Stimulated activated naive CD8-positive, alpha-beta T cell treated with anti-CD3 and anti-CD28 coated beads, Interleukin-15, Interleukin-2, amounts not matched to agents 100 ng/mL and 50 ng/mL, for 24 hours (primary cell): ENCODE measurements at regions not wholly inside any gene's neighbourhood (a gene's known extent, or its start where the extent isn't known, plus 50 kb on each side); places are given as distances from the start of the nearest gene placed in this dataset.
"Not testable (repeated sequence)": the region's sequence is repeated elsewhere in the genome, so short reads cannot be mapped to it uniquely, and the experiment has no call there.

ENCODE experiments used
- H3K27ac Mint-ChIP-seq: one replicate; pipeline ENCODE4 v1.8.0; 2021; ENCODE audit warnings: mild to moderate bottlenecking, mixed read lengths
- H3K27me3 Mint-ChIP-seq: one replicate; pipeline ENCODE4 v1.8.0; 2021; ENCODE audit warnings: mixed read lengths
- H3K36me3 Mint-ChIP-seq: one replicate; pipeline ENCODE4 v1.8.0; 2021; ENCODE audit warnings: low read depth, mixed read lengths
- H3K4me1 Mint-ChIP-seq: one replicate; pipeline ENCODE4 v1.8.0; 2021; ENCODE audit warnings: low read depth, mixed read lengths
- H3K4me3 Mint-ChIP-seq: one replicate; pipeline ENCODE4 v1.8.0; 2021; ENCODE audit warnings: mild to moderate bottlenecking, mixed read lengths
- H3K9me3 Mint-ChIP-seq: one replicate; pipeline ENCODE4 v1.8.0; 2021; ENCODE audit warnings: mixed read lengths

- Mint-ChIP-seq H3K9me3 (no peaks in the 10 kb centered on the region), H3K4me1 (peaks cover 3% of the 10 kb centered on the region), H3K4me3 (no peak overlapping the region), H3K27me3 (no peaks in the 10 kb centered on the region), H3K36me3 (no peaks in the 10 kb centered on the region), H3K27ac (no peak overlapping the region)
These were observed 152.2 kb downstream of the SOX4 start for GRCh38 chr6:21745543-21746337.

GRCh38 chr6:21747441-21747840 is 153.9 kb downstream of the SOX4 start:
- no peaks in the 10 kb centered on the region for H3K27me3 Mint-ChIP-seq
- H3K4me3 Mint-ChIP-seq: no peak overlapping the region
- no peaks in the 10 kb centered on the region for H3K9me3 Mint-ChIP-seq
- H3K27ac Mint-ChIP-seq: no peak overlapping the region
- peaks cover 3% of the 10 kb centered on the region for H3K4me1 Mint-ChIP-seq
- no peaks in the 10 kb centered on the region for H3K36me3 Mint-ChIP-seq

- H3K4me3 Mint-ChIP-seq: no peak overlapping the region
- H3K36me3 Mint-ChIP-seq: no peaks in the 10 kb centered on the region
- H3K9me3 Mint-ChIP-seq: no peaks in the 10 kb centered on the region
- H3K27me3 Mint-ChIP-seq: no peaks in the 10 kb centered on the region
- H3K27ac Mint-ChIP-seq: no peak overlapping the region
- H3K4me1 Mint-ChIP-seq: peaks cover 3% of the 10 kb centered on the region
These were observed 154.9 kb downstream of the SOX4 start for GRCh38 chr6:21748343-21749056.

GRCh38 chr6:21749754-21750153 is 156.2 kb downstream of the SOX4 start:
- H3K4me1 Mint-ChIP-seq: peaks cover 3% of the 10 kb centered on the region
- H3K27ac Mint-ChIP-seq: no peak overlapping the region
- no peaks in the 10 kb centered on the region for H3K9me3 Mint-ChIP-seq
- H3K4me3 Mint-ChIP-seq: no peak overlapping the region
- no peaks in the 10 kb centered on the region for H3K36me3 Mint-ChIP-seq
- no peaks in the 10 kb centered on the region for H3K27me3 Mint-ChIP-seq

- peaks cover 4% of the 10 kb centered on the region for H3K27me3 Mint-ChIP-seq
- no peak overlapping the region for H3K27ac Mint-ChIP-seq
- peaks cover 3% of the 10 kb centered on the region for H3K4me1 Mint-ChIP-seq
- no peak overlapping the region for H3K4me3 Mint-ChIP-seq
- no peaks in the 10 kb centered on the region for H3K9me3 Mint-ChIP-seq
- H3K36me3 Mint-ChIP-seq: no peaks in the 10 kb centered on the region
These were observed 157.0 kb downstream of the SOX4 start for GRCh38 chr6:21750575-21750974.

- Mint-ChIP-seq H3K36me3 (no peaks in the 10 kb centered on the region), H3K27ac (no peak overlapping the region), H3K4me3 (no peak overlapping the region), H3K4me1 (peaks cover 3% of the 10 kb centered on the region), H3K9me3 (no peaks in the 10 kb centered on the region), H3K27me3 (peaks cover 4% of the 10 kb centered on the region)
These were observed 158.1 kb downstream of the SOX4 start for GRCh38 chr6:21751608-21752007.

- Mint-ChIP-seq H3K4me3 (no peak overlapping the region), H3K36me3 (no peaks in the 10 kb centered on the region), H3K9me3 (no peaks in the 10 kb centered on the region), H3K4me1 (peaks cover 3% of the 10 kb centered on the region), H3K27ac (no peak overlapping the region), H3K27me3 (peaks cover 4% of the 10 kb centered on the region)
These were observed 158.7 kb downstream of the SOX4 start for GRCh38 chr6:21752054-21752811.

- Mint-ChIP-seq H3K27ac (no peak overlapping the region), H3K9me3 (no peaks in the 10 kb centered on the region), H3K27me3 (peaks cover 4% of the 10 kb centered on the region), H3K4me1 (peaks cover 2% of the 10 kb centered on the region), H3K36me3 (no peaks in the 10 kb centered on the region), H3K4me3 (no peak overlapping the region)
These were observed 159.9 kb downstream of the SOX4 start for GRCh38 chr6:21753241-21754108.

- Mint-ChIP-seq H3K27me3 (peaks cover 4% of the 10 kb centered on the region), H3K9me3 (no peaks in the 10 kb centered on the region), H3K4me1 (no peaks in the 10 kb centered on the region)
These were observed 161.3 kb downstream of the SOX4 start for GRCh38 chr6:21754891-21755290.

GRCh38 chr6:21756487-21756886 is 162.9 kb downstream of the SOX4 start:
- Mint-ChIP-seq H3K4me1 (no peaks in the 10 kb centered on the region), H3K4me3 (no peak overlapping the region), H3K36me3 (no peaks in the 10 kb centered on the region), H3K27me3 (peaks cover 4% of the 10 kb centered on the region), H3K9me3 (no peaks in the 10 kb centered on the region), H3K27ac (no peak overlapping the region)

More at GRCh38 chr6:21754891-21755290, 161.3 kb downstream of the SOX4 start:
- H3K27ac Mint-ChIP-seq: no peak overlapping the region
- H3K36me3 Mint-ChIP-seq: no peaks in the 10 kb centered on the region
- no peak overlapping the region for H3K4me3 Mint-ChIP-seq

- H3K9me3 Mint-ChIP-seq, H3K36me3 Mint-ChIP-seq, H3K4me3 Mint-ChIP-seq, H3K27me3 Mint-ChIP-seq, H3K27ac Mint-ChIP-seq, H3K4me1 Mint-ChIP-seq: not testable (repeated sequence)
These were observed 163.8 kb downstream of the SOX4 start for GRCh38 chr6:21757392-21757791.

- H3K27ac Mint-ChIP-seq: no peak overlapping the region
- H3K4me3 Mint-ChIP-seq: no peak overlapping the region
- H3K4me1 Mint-ChIP-seq: no peaks in the 10 kb centered on the region
- no peaks in the 10 kb centered on the region for H3K36me3 Mint-ChIP-seq
- H3K9me3 Mint-ChIP-seq: no peaks in the 10 kb centered on the region
- peaks cover 4% of the 10 kb centered on the region for H3K27me3 Mint-ChIP-seq
These were observed 166.2 kb downstream of the SOX4 start for GRCh38 chr6:21759721-21760120.

GRCh38 chr6:21761053-21761730 is 167.6 kb downstream of the SOX4 start:
- not testable (repeated sequence) for H3K27ac Mint-ChIP-seq, H3K36me3 Mint-ChIP-seq, H3K9me3 Mint-ChIP-seq

GRCh38 chr6:21764989-21765388 is 171.4 kb downstream of the SOX4 start:
- no peaks in the 10 kb centered on the region for H3K27me3 Mint-ChIP-seq
- no peak overlapping the region for H3K27ac Mint-ChIP-seq
- no peaks in the 10 kb centered on the region for H3K36me3 Mint-ChIP-seq
- H3K4me3 Mint-ChIP-seq: no peak overlapping the region
- no peaks in the 10 kb centered on the region for H3K9me3 Mint-ChIP-seq
- no peaks in the 10 kb centered on the region for H3K4me1 Mint-ChIP-seq

More at GRCh38 chr6:21761053-21761730, 167.6 kb downstream of the SOX4 start:
- not testable (repeated sequence) for H3K4me3 Mint-ChIP-seq, H3K27me3 Mint-ChIP-seq, H3K4me1 Mint-ChIP-seq
